PFSK-1 (cell line): ENCODE measurements at regions not wholly inside any gene's neighbourhood (a gene's known extent, or its start where the extent isn't known, plus 50 kb on each side); places are given as distances from the start of the nearest gene placed in this dataset.

Experiments
- FOXP2 ChIP-seq: optimal IDR thresholded peaks from 2 replicates; pipeline ENCODE3; 2011; ENCODE audit warnings: borderline replicate concordance, control low read depth, inconsistent platforms; ENCODE audit not compliant: insufficient read depth; ENCODE audit errors: extremely low read length, extremely low read depth
- POLR2AphosphoS5 ChIP-seq: IDR thresholded peaks from 2 replicates; pipeline ENCODE4 v1.6.1; 2012; ENCODE audit warnings: low read depth, mild to moderate bottlenecking, control low read depth, low read length, moderate library complexity
- REST ChIP-seq, 2 experiments: IDR thresholded peaks; 2 replicates each; pipeline versions ENCODE4 v1.6.1 to v1.8.0; 2011 to 2012; ENCODE audit warnings: low read depth in 2 of 2, low read length in 2 of 2, control low read depth in 1 of 2, inconsistent platforms in 1 of 2, mild to moderate bottlenecking in 1 of 2, moderate library complexity in 1 of 2; ENCODE audit not compliant: insufficient read depth in 1 of 2
- SIN3A ChIP-seq: IDR thresholded peaks from 2 replicates; pipeline ENCODE4 v1.6.1; 2012; ENCODE audit warnings: mild to moderate bottlenecking, low read length, moderate library complexity, borderline replicate concordance; ENCODE audit not compliant: insufficient read depth
- TAF1 ChIP-seq: IDR thresholded peaks from 2 replicates; pipeline ENCODE4 v1.6.1; 2012; ENCODE audit warnings: low read length, control low read depth, borderline replicate concordance; ENCODE audit not compliant: insufficient read depth

GRCh38 chr1:55833529-55834091 lies 618.4 kb upstream of the USP24 start:
- TF ChIP-seq FOXP2 (no peak), POLR2AphosphoS5 (no peak; the same call in 1 of the 2 replicates), TAF1 (no peak; the same call in 1 of the 2 replicates)

- TF ChIP-seq TAF1 (no peak), FOXP2 (no peak), REST (IDR thresholded peaks at IDR 0.05; ENCODE audit: insufficient read depth in 1 of 2, low read depth in 2 of 2, low read length in 2 of 2) (no peak), SIN3A (no peak), POLR2AphosphoS5 (no peak)
These were observed 616.6 kb upstream of the USP24 start for GRCh38 chr1:55831759-55832158.

DNA sequence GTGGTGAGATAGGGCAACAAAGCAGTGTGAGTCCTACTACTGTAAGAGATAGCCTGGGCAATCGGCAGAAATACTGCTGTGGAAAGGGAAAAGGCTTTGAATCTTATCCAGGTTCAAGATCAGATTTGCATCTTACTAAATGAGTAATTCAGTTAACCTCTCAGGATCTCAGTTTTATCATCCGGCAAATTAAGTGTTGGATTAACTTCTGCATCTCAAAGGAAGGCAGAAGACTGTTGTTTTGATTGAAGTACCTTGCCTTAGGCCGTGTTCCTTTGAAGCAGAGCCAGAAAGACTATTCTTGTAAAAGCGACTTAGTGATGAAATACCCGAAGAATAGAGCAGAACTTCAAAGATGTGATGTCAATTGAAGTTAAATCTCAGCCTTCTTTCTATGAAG lies 612.9 kb upstream of the USP24 start:
- no peak for TF ChIP-seq SIN3A
- no peak for TF ChIP-seq REST (IDR thresholded peaks at IDR 0.05; ENCODE audit: insufficient read depth in 1 of 2, low read depth in 2 of 2, low read length in 2 of 2)
- no peak for TF ChIP-seq FOXP2
- no peak for TF ChIP-seq TAF1
- TF ChIP-seq POLR2AphosphoS5: no peak

- no peak for TF ChIP-seq SIN3A
- no peak for TF ChIP-seq POLR2AphosphoS5
- no peak for TF ChIP-seq FOXP2
- TF ChIP-seq REST (IDR thresholded peaks at IDR 0.05; ENCODE audit: insufficient read depth in 1 of 2, low read depth in 2 of 2, low read length in 2 of 2): no peak
- TF ChIP-seq TAF1: no peak
These were observed 612.2 kb upstream of the USP24 start for GRCh38 chr1:55827350-55827749.

DNA sequence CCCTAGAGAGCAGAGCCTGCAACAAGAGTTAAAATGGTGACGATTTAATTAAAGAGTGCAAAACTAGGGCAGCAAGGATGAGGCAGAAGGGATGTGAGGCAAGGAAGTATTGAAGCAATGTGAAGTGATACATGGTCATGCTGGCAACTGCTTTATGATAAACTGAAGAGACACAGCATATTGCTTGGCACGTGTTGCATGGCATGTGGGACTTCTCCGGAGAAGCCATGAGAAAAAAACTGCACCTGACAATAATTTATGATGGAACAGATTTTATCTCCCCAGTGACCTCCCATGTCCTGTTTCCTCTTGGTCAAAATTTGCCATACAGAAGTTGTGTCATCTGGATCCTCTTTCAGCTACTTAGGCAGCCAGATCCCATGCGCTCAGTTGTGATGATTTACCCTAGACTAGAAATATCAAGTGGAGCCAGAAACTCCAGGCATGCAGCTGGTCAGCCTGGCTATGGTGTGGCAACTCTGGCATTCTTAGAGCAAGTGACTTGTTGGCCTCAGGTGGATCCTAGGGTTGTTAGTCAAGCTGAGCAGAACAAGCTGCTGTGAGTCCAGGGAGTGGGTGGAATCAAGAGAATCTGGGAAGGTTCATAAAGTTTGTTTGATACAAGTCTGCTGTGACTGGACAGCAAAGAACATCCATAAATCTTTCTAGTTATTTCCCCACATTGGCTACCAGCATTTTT lies 611.4 kb upstream of the USP24 start:
- TF ChIP-seq REST (IDR thresholded peaks at IDR 0.05; ENCODE audit: insufficient read depth in 1 of 2, low read depth in 2 of 2, low read length in 2 of 2) (no peak), SIN3A (no peak), FOXP2 (no peak), TAF1 (no peak), POLR2AphosphoS5 (no peak; the same call in 1 of the 2 replicates)
